GM19043 (cell line): ENCODE measurements at regions not wholly inside any gene's neighbourhood (a gene's known extent, or its start where the extent isn't known, plus 50 kb on each side); places are given as distances from the start of the nearest gene placed in this dataset.

Experiments used
- ATAC-seq: cut with Tn5 transposase; IDR thresholded peaks from one replicate; pipeline ENCODE4 v1.9.1; 2021; ENCODE audit warnings: low read depth; ENCODE audit not compliant: unreplicated experiment

GRCh38 chr18:10032331-10033015 lies 118.7 kb downstream of the VAPA start:
- ATAC-seq, result no peak

- no peak for ATAC-seq
Observed at GRCh38 chr18:10033016-10033399, 119.2 kb downstream of the VAPA start.

GRCh38 chr18:10035281-10035991 lies 121.6 kb downstream of the VAPA start:
- ATAC-seq, result no peak

GRCh38 chr18:10036479-10036878 lies 122.7 kb downstream of the VAPA start:
- no peak for ATAC-seq

- ATAC-seq, result no peak
Observed at GRCh38 chr18:10037181-10037580, 123.4 kb downstream of the VAPA start.

GRCh38 chr18:10038268-10038667 lies 124.5 kb downstream of the VAPA start:
- ATAC-seq, result no peak

- ATAC-seq, result no peak
Observed at GRCh38 chr18:10040287-10041011, 126.6 kb downstream of the VAPA start.

GRCh38 chr18:10041180-10041579 lies 127.4 kb downstream of the VAPA start:
- ATAC-seq, result no peak

- no peak for ATAC-seq
Observed at GRCh38 chr18:10042492-10042891, 128.7 kb downstream of the VAPA start.

GRCh38 chr18:10044054-10044453 lies 130.2 kb downstream of the VAPA start:
- ATAC-seq, result no peak

GRCh38 chr18:10045296-10045891 lies 131.6 kb downstream of the VAPA start:
- no peak for ATAC-seq

- no peak for ATAC-seq
Observed at GRCh38 chr18:10046178-10046807, 132.5 kb downstream of the VAPA start.

- ATAC-seq, result no peak
Observed at GRCh38 chr18:10047237-10047636, 133.4 kb downstream of the VAPA start.

- ATAC-seq, result no peak
Observed at GRCh38 chr18:10049747-10050146, 135.9 kb downstream of the VAPA start.

GRCh38 chr18:10050956-10051355 lies 137.1 kb downstream of the VAPA start:
- no peak for ATAC-seq

GRCh38 chr18:10051877-10052631 lies 138.2 kb downstream of the VAPA start:
- no peak for ATAC-seq

- ATAC-seq, result no peak
Observed at GRCh38 chr18:10052871-10053270, 139.1 kb downstream of the VAPA start.

GRCh38 chr18:10053861-10054260 lies 140.0 kb downstream of the VAPA start:
- ATAC-seq, result no peak

GRCh38 chr18:10054366-10054765 lies 140.6 kb downstream of the VAPA start:
- no peak for ATAC-seq

- ATAC-seq, result no peak
Observed at GRCh38 chr18:10055125-10055750, 141.4 kb downstream of the VAPA start.
